ENCODE measurements at regions not wholly inside any gene's neighbourhood (a gene's known extent, or its start where the extent isn't known, plus 50 kb on each side); places are given as distances from the start of the nearest gene placed in this dataset.
"Not testable (repeated sequence)": the region's sequence is repeated elsewhere in the genome, so short reads cannot be mapped to it uniquely, and the experiment has no call there.

GRCh38 chr9:30411571-30411970 is 1972.9 kb upstream of the ACO1 start:
- DNase-seq (ENCODE audit: low read depth), result no peak

GRCh38 chr9:30459156-30459555 is 1925.3 kb upstream of the ACO1 start:
- no peak for DNase-seq (ENCODE audit: low read depth)

GRCh38 chr9:30476826-30477225 is 1907.6 kb upstream of the ACO1 start:
- DNase-seq (ENCODE audit: low read depth), result no peak

GRCh38 chr9:30478684-30479083 is 1905.8 kb upstream of the ACO1 start:
- no peak for DNase-seq (ENCODE audit: low read depth)

- DNase-seq (ENCODE audit: low read depth), result no peak
Observed at GRCh38 chr9:30482499-30482898, 1901.9 kb upstream of the ACO1 start.

- no peak for DNase-seq (ENCODE audit: low read depth)
Observed at GRCh38 chr9:30484690-30485089, 1899.8 kb upstream of the ACO1 start.

GRCh38 chr9:30504502-30504905 is 1879.9 kb upstream of the ACO1 start:
- DNase-seq (ENCODE audit: low read depth), result no peak

- no peak for DNase-seq (ENCODE audit: low read depth)
Observed at GRCh38 chr9:30505311-30505710, 1879.1 kb upstream of the ACO1 start.

GRCh38 chr9:30506749-30507148 is 1877.7 kb upstream of the ACO1 start:
- no peak for DNase-seq (ENCODE audit: low read depth)

GRCh38 chr9:30507166-30507565 is 1877.3 kb upstream of the ACO1 start:
- no peak for DNase-seq (ENCODE audit: low read depth)

- no peak for DNase-seq (ENCODE audit: low read depth)
Observed at GRCh38 chr9:30511666-30512065, 1872.8 kb upstream of the ACO1 start.

- no peak for DNase-seq (ENCODE audit: low read depth)
Observed at GRCh38 chr9:30519166-30519565, 1865.3 kb upstream of the ACO1 start.

- no peak for DNase-seq (ENCODE audit: low read depth)
Observed at GRCh38 chr9:30519756-30520155, 1864.7 kb upstream of the ACO1 start.

GRCh38 chr9:30522061-30522460 is 1862.4 kb upstream of the ACO1 start:
- no peak for DNase-seq (ENCODE audit: low read depth)

GRCh38 chr9:30522486-30522885 is 1862.0 kb upstream of the ACO1 start:
- no peak for DNase-seq (ENCODE audit: low read depth)

GRCh38 chr9:30524311-30524710 is 1860.1 kb upstream of the ACO1 start:
- no peak for DNase-seq (ENCODE audit: low read depth)

- no peak for DNase-seq (ENCODE audit: low read depth)
Observed at GRCh38 chr9:30534455-30534854, 1850.0 kb upstream of the ACO1 start.

- no peak for DNase-seq (ENCODE audit: low read depth)
Observed at GRCh38 chr9:30534896-30535295, 1849.5 kb upstream of the ACO1 start.

GRCh38 chr9:30536494-30536893 is 1847.9 kb upstream of the ACO1 start:
- DNase-seq (ENCODE audit: low read depth), result no peak

GRCh38 chr9:30539696-30540095 is 1844.7 kb upstream of the ACO1 start:
- DNase-seq (ENCODE audit: low read depth), result not testable (repeated sequence)

GRCh38 chr9:30574355-30575151 is 1809.9 kb upstream of the ACO1 start:
- DNase-seq (ENCODE audit: low read depth), result no peak

- no peak for DNase-seq (ENCODE audit: low read depth)
Observed at GRCh38 chr9:30575218-30575617, 1809.2 kb upstream of the ACO1 start.

GRCh38 chr9:30575691-30576090 is 1808.8 kb upstream of the ACO1 start:
- DNase-seq (ENCODE audit: low read depth), result no peak

GRCh38 chr9:30579810-30580209 is 1804.6 kb upstream of the ACO1 start:
- no peak for DNase-seq (ENCODE audit: low read depth)
